ENCODE measurements at regions not wholly inside any gene's neighbourhood (a gene's known extent, or its start where the extent isn't known, plus 50 kb on each side); places are given as distances from the start of the nearest gene placed in this dataset.

DNA sequence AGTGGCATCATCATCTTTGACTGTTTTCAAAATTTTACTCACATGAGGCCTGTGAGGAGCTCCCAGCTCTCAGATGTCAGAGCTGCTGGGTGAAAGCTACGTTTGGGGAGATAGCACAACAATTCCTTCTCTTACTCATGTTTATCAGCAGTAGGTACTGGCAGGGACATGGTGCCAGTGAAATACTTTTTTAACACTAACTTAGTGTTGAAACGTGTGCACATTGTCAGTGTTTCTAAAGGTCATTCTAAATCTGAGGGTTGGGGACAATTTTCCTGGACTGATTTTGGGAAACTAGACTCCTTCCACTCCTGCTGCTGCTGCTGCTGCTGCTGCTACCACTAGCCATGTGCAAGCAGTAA lies 487.4 kb downstream of the PDCD6IP start:
- no peak for TF ChIP-seq SPI1 (IDR thresholded peaks at IDR 0.05; ENCODE audit: borderline replicate concordance, low read depth)
- TF ChIP-seq, protein P1, sequence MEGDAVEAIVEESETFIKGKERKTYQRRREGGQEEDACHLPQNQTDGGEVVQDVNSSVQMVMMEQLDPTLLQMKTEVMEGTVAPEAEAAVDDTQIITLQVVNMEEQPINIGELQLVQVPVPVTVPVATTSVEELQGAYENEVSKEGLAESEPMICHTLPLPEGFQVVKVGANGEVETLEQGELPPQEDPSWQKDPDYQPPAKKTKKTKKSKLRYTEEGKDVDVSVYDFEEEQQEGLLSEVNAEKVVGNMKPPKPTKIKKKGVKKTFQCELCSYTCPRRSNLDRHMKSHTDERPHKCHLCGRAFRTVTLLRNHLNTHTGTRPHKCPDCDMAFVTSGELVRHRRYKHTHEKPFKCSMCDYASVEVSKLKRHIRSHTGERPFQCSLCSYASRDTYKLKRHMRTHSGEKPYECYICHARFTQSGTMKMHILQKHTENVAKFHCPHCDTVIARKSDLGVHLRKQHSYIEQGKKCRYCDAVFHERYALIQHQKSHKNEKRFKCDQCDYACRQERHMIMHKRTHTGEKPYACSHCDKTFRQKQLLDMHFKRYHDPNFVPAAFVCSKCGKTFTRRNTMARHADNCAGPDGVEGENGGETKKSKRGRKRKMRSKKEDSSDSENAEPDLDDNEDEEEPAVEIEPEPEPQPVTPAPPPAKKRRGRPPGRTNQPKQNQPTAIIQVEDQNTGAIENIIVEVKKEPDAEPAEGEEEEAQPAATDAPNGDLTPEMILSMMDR (IDR thresholded peaks at IDR 0.05; ENCODE audit: insufficient read depth, low read length): no peak
- no peak for TF ChIP-seq GABPA (IDR thresholded peaks at IDR 0.05; ENCODE audit: low read depth)
- TF ChIP-seq POLR2AphosphoS5 (IDR thresholded peaks at IDR 0.05; ENCODE audit: low read depth): no peak
- TF ChIP-seq REST (IDR thresholded peaks at IDR 0.05; ENCODE audit: insufficient replicate concordance, low read depth): no peak

All from HL-60 (cell line).